Left lung (tissue), 4 donors: ENCODE measurements at regions not wholly inside any gene's neighbourhood (a gene's known extent, or its start where the extent isn't known, plus 50 kb on each side); places are given as distances from the start of the nearest gene placed in this dataset.
"Not testable (repeated sequence)": the region's sequence is repeated elsewhere in the genome, so short reads cannot be mapped to it uniquely, and the experiment has no call there.

Source experiments
- ATAC-seq: fragments of 200-7000 bp; cut with Tn5 transposase; one replicate; pipeline ENCODE4 v1.9.1; 2020; ENCODE audit warnings: moderate library complexity
- DNase-seq, 4 donors: peaks; one replicate each; pipeline ENCODE4 v3.0.0-alpha.2; 2013 to 2020
- H3K27ac ChIP-seq, 2 donors: fragments of 200-600 bp; sonication (generic) in 1 of 2; one replicate each; pipeline versions ENCODE4 v1.5.0 to v1.8.0; 2020 to 2021
- H3K27me3 ChIP-seq, 2 donors: fragments of 200-600 bp; sonication (generic) in 1 of 2; one replicate each; pipeline versions ENCODE4 v1.5.0 to v1.8.0; 2020 to 2021
- H3K36me3 ChIP-seq, 2 donors: fragments of 200-600 bp; sonication (generic) in 1 of 2; one replicate each; pipeline versions ENCODE4 v1.5.0 to v1.8.0; 2020 to 2021
- H3K4me1 ChIP-seq, 2 donors: fragments of 200-600 bp; one replicate each; pipeline ENCODE4 v1.8.0; 2021
- H3K4me3 ChIP-seq, 2 donors: fragments of 200-600 bp; sonication (generic) in 1 of 2; one replicate each; pipeline versions ENCODE4 v1.5.0 to v1.8.0; 2020 to 2021; ENCODE audit warnings: mild to moderate bottlenecking in 1 of 2
- H3K9me3 ChIP-seq, 2 donors: fragments of 200-600 bp; sonication (generic) in 1 of 2; one replicate each; pipeline versions ENCODE4 v1.5.0 to v1.8.0; 2020 to 2021
- CTCF ChIP-seq, 2 donors: fragments of 200-600 bp; sonication (generic) in 1 of 2; IDR thresholded peaks; one replicate each; pipeline versions ENCODE4 v1.5.0 to v1.8.0; 2021; ENCODE audit warnings: antibody characterized with exemption in 2 of 2
- intact Hi-C, 2 donors: fragments of 100-400 bp; cut with DNase I; formaldehyde crosslinking; loops; one replicate each; pipeline versions ENCODE4 v1.11.2 to v1.14.2; 2022
- microRNA-seq, 2 donors: library from miRNA; unstranded; fragments of <30 nt; microRNA quantifications; one replicate each; pipeline ENCODE4, GENCODE V29; 2019
- donor health status: DM: no; HTN: yes; CAD: no.
- donor health status: DM: no; HTN: no; CAD: no.

DNA sequence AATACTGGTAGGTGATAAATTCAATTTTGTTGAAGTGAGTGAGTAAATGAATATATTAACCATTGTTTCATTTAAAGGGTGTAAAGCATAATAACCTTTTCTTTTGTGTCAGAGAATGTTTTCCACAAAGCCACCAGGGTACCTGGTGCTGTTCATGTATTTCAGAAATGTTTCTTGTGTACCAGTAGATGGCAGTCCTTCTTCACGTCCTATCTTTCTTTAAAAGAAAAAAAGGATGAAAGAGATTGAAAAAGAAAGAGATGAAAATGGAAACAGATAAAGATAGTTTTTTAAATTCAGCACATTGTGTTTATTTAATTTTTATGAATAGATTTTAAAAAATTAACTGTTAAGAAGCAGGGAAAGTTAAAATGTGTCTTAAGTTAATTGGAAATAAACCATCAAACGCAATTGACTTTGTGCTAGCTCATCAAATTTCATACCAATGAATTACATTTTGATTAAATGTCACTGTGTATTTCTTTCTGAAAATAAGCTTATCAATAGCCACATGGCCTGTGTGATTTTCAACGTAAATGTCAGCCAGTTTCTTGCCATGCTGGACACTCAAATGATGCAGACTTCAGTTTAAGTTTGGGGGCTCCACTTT lies 65.5 kb upstream of the CHORDC1 start:
- peak; percentile 45 for ATAC-seq
- Histone ChIP-seq H3K27ac (no peak overlapping the region), H3K4me3 (no peak overlapping the region), H3K9me3 (no peaks in the 10 kb centered on the region), H3K27me3 (no peaks in the 10 kb centered on the region), H3K36me3 (no peaks in the 10 kb centered on the region), H3K4me1 (no peaks in the 10 kb centered on the region)
- peak in 2 of 4 donors; percentile 13 to 36 for DNase-seq
- TF ChIP-seq CTCF (IDR thresholded peaks at IDR 0.05), result peak; percentile 31 to 44
- intact Hi-C loops, result no loop called here

DNA sequence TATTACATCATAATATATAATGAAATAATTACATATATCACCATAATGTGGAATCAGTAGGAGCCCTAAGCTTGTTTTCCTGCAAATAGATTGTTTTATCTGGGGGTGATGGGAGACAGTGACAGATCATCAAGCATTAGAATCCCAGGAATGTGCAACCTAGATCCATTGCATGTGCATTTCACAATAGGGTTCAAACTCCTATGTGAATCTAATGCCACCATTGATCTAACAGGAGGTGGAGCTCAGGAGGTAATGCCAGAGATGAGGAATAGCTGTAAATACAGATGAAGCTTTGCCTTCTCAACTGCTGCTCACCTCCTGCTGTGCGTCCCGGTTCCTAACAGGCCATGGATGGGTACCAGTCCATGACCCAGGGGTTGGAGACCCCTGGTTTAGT lies 63.8 kb upstream of the CHORDC1 start:
- Histone ChIP-seq H3K4me1 (no peaks in the 10 kb centered on the region), H3K27ac (no peak overlapping the region), H3K4me3 (no peak overlapping the region), H3K36me3 (no peaks in the 10 kb centered on the region), H3K9me3 (no peaks in the 10 kb centered on the region), H3K27me3 (no peaks in the 10 kb centered on the region)
- intact Hi-C loops, result no loop called here
- TF ChIP-seq CTCF (IDR thresholded peaks at IDR 0.05), result no peak
- DNase-seq (no peak), ATAC-seq (no peak)

DNA sequence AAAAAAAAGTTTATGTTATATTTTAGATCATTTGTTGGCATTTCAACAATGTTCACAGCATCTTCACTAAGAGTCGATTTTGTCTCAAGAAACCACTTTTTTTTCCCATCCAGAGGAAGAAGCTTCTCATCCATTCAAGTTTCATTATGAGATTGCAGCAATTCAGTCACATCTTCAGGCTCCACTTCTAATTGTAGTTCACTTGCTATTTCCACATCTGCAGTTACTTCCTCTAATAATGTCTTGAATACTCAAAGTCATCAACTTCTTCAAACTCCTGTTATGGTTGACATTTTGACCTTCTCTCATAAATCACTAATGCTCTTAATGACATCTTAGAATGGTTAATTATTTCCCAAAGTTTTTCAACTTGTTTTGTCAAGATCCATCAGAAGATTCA lies 61.3 kb upstream of the CHORDC1 start:
- no peak for DNase-seq
- intact Hi-C loops, result no loop called here

GRCh38 chr11:90282551-90283071 lies 59.8 kb upstream of the CHORDC1 start:
- intact Hi-C loops, H3K27me3 ChIP-seq, H3K27ac ChIP-seq, H3K9me3 ChIP-seq, ATAC-seq, H3K4me3 ChIP-seq, H3K4me1 ChIP-seq, H3K36me3 ChIP-seq: not testable (repeated sequence)
- DNase-seq, result peak in 1 of 4 donors; percentile 29

More for the DNA sequence above, 61.3 kb upstream of the CHORDC1 start:
- no peak for TF ChIP-seq CTCF (IDR thresholded peaks at IDR 0.05)
- Histone ChIP-seq H3K9me3 (no peaks in the 10 kb centered on the region), H3K27ac (no peak overlapping the region), H3K4me1 (no peaks in the 10 kb centered on the region), H3K27me3 (no peaks in the 10 kb centered on the region), H3K36me3 (no peaks in the 10 kb centered on the region), H3K4me3 (no peak overlapping the region)
- no peak for ATAC-seq

DNA sequence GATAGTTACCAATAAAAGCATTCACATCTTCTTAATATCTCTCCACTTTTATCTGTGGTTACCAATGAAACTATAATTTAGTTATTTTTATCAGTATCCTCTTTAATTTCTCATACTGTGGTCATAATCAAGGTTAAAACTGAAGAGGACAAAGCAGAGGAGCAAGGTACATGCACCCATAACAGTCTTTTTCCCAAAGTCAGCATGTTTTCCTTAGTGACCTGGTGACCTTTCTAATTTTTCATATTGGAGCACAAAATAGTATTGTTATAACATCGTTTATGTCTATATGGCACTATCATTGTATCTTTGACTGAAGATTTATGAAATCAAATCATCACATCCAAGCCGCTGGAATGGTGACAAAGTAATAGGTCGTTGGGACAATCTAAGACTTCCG lies 51.5 kb upstream of the CHORDC1 start:
- Histone ChIP-seq H3K27ac (no peak overlapping the region), H3K4me3 (no peak overlapping the region), H3K36me3 (no peaks in the 10 kb centered on the region), H3K4me1 (no peaks in the 10 kb centered on the region), H3K9me3 (peaks cover 0 to 5% of the 10 kb centered on the region in 2 donors), H3K27me3 (no peaks in the 10 kb centered on the region)
- ATAC-seq (no peak), DNase-seq (no peak)
- intact Hi-C loops, result no loop called here
- TF ChIP-seq CTCF (IDR thresholded peaks at IDR 0.05), result no peak

Small RNA genes in the stretch of these regions (microRNA-seq; reads per million reads assigned to microRNA genes)
- gene MIR1261, result 0 reads per million in 2 donors
- 0 reads per million in 2 donors for gene MIR4490
